ENCODE measurements at regions not wholly inside any gene's neighbourhood (a gene's known extent, or its start where the extent isn't known, plus 50 kb on each side); places are given as distances from the start of the nearest gene placed in this dataset.

DNA sequence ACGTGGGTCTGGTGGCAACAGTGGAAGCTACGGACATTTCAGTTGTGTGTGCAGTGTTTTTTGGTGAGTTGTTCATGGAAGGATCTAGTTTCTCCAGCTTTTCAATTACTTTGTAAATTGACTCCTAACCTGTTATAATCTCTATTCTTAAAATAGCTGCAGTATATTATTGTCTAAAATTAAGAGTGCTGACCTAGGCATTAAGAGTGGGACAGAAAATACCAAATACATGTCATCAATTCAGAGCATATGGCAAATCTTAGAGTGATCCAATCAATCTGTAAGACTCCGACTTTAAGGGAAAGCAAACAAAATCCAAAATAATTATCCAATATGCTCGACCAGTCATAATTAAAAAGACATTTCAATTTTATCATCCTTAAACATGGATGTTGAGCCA, 338.1 kb upstream of the PCDH9 start:
- Histone ChIP-seq H3K27me3 (replicated peaks; ENCODE audit: insufficient read depth, low read length) (no peaks in the 10 kb centered on the region), H3K27ac (ENCODE audit: low read length) (no peak overlapping the region), H3F3A (ENCODE audit: insufficient read depth, low read length) (no peaks in the 10 kb centered on the region), H2AFZ (ENCODE audit: low read length) (no peak overlapping the region), H3K9me3 (replicated peaks; ENCODE audit: insufficient read depth, low read length) (no peaks in the 10 kb centered on the region), H3K79me2 (ENCODE audit: low read length) (no peaks in the 10 kb centered on the region), H3K9ac (ENCODE audit: low read length) (no peak overlapping the region), H3K4me1 (ENCODE audit: low read length) (no peaks in the 10 kb centered on the region), H3K36me3 (replicated peaks; ENCODE audit: insufficient read depth, low read length) (no peaks in the 10 kb centered on the region), H3K4me3 (ENCODE audit: low read length) (no peak overlapping the region), H3K4me2 (ENCODE audit: low read depth, low read length) (no peak overlapping the region), H4K20me1 (ENCODE audit: insufficient read depth, low read length) (no peaks in the 10 kb centered on the region), H3K9me2 (replicated peaks; ENCODE audit: insufficient read depth, low read length) (no peaks in the 10 kb centered on the region)
- no peak for DNase-seq
- TF ChIP-seq, protein P1, sequence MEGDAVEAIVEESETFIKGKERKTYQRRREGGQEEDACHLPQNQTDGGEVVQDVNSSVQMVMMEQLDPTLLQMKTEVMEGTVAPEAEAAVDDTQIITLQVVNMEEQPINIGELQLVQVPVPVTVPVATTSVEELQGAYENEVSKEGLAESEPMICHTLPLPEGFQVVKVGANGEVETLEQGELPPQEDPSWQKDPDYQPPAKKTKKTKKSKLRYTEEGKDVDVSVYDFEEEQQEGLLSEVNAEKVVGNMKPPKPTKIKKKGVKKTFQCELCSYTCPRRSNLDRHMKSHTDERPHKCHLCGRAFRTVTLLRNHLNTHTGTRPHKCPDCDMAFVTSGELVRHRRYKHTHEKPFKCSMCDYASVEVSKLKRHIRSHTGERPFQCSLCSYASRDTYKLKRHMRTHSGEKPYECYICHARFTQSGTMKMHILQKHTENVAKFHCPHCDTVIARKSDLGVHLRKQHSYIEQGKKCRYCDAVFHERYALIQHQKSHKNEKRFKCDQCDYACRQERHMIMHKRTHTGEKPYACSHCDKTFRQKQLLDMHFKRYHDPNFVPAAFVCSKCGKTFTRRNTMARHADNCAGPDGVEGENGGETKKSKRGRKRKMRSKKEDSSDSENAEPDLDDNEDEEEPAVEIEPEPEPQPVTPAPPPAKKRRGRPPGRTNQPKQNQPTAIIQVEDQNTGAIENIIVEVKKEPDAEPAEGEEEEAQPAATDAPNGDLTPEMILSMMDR (IDR thresholded peaks at IDR 0.05; ENCODE audit: low read length) = no peak
- TF ChIP-seq EZH2phosphoT487 (IDR thresholded peaks at IDR 0.05; ENCODE audit: low read length) (no peak), EZH2 (optimal IDR thresholded peaks at IDR 0.05; ENCODE audit: low read depth, low read length) (no peak)

DNA sequence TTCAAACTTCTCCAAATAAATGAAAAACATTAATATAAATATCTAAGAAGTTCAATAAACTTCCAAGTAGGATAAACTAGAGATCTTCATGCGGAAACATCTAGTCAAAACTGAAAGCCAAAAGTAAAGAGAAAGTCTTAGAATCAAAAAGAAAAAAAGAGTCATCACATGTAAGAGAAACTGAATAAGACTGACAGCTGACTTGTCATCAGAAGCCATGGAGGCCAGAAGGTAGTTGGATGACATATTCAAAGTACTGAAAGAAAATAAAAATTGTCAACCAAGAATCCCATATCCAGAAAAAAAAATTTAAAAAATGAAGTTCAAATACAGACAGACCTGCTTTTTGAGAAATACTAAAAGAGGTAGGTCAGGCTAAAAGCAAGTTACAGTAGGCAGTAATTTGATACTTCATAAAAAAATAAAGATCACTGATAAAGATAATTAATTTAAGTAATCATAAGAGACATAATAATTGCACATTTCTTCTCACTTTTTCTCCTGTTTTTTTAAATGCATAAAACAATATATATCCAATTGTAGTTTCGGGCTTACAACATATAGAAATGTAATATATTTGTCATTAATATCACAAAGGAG, 327.6 kb upstream of the PCDH9 start:
- DNase-seq = no peak
- Histone ChIP-seq H3K4me1 (ENCODE audit: low read length) (no peaks in the 10 kb centered on the region), H4K20me1 (ENCODE audit: insufficient read depth, low read length) (no peaks in the 10 kb centered on the region), H3K9me3 (replicated peaks; ENCODE audit: insufficient read depth, low read length) (no peaks in the 10 kb centered on the region), H3F3A (ENCODE audit: insufficient read depth, low read length) (no peaks in the 10 kb centered on the region), H3K79me2 (ENCODE audit: low read length) (no peaks in the 10 kb centered on the region), H3K9me2 (replicated peaks; ENCODE audit: insufficient read depth, low read length) (no peaks in the 10 kb centered on the region), H3K9ac (ENCODE audit: low read length) (no peak overlapping the region), H3K4me3 (ENCODE audit: low read length) (no peak overlapping the region), H3K36me3 (replicated peaks; ENCODE audit: insufficient read depth, low read length) (no peaks in the 10 kb centered on the region), H3K27ac (ENCODE audit: low read length) (no peak overlapping the region), H3K4me2 (ENCODE audit: low read depth, low read length) (no peak overlapping the region), H2AFZ (ENCODE audit: low read length) (no peak overlapping the region), H3K27me3 (replicated peaks; ENCODE audit: insufficient read depth, low read length) (no peaks in the 10 kb centered on the region)
- TF ChIP-seq EZH2 (optimal IDR thresholded peaks at IDR 0.05; ENCODE audit: low read depth, low read length) = no peak

DNA sequence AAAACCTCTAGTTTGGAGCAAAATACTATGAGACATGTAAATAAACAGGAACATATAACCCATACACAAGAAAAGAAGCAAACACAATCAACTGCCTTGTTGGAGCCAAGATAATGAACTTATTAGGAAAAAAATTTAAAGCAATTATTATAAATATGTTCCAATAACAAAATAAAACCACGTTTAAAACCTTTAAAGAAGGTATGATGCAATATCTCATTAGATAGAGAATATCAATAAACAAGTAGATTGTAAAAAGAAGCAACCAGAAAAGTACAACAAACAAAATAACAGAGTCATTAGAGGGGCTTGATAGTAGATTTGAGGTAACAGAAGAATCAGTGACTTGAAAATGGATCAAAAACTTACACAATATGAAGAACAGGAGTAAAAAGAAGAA, 327.0 kb upstream of the PCDH9 start:
- no peak for TF ChIP-seq EZH2phosphoT487 (IDR thresholded peaks at IDR 0.05; ENCODE audit: low read length)
- TF ChIP-seq, protein P1 (IDR thresholded peaks at IDR 0.05; ENCODE audit: low read length) = no peak
- no peak for TF ChIP-seq EZH2 (optimal IDR thresholded peaks at IDR 0.05; ENCODE audit: low read depth, low read length)
- no peak overlapping the region for H3K9ac ChIP-seq (ENCODE audit: low read length)
- H3K4me1 ChIP-seq (ENCODE audit: low read length) = no peaks in the 10 kb centered on the region
- H3K4me3 ChIP-seq (ENCODE audit: low read length) = no peak overlapping the region
- no peaks in the 10 kb centered on the region for H4K20me1 ChIP-seq (ENCODE audit: insufficient read depth, low read length)
- no peaks in the 10 kb centered on the region for H3K79me2 ChIP-seq (ENCODE audit: low read length)
- H3F3A ChIP-seq (ENCODE audit: insufficient read depth, low read length) = no peaks in the 10 kb centered on the region
- H3K36me3 ChIP-seq (replicated peaks; ENCODE audit: insufficient read depth, low read length) = no peaks in the 10 kb centered on the region
- H2AFZ ChIP-seq (ENCODE audit: low read length) = no peak overlapping the region
- no peaks in the 10 kb centered on the region for H3K9me3 ChIP-seq (replicated peaks; ENCODE audit: insufficient read depth, low read length)
- no peaks in the 10 kb centered on the region for H3K27me3 ChIP-seq (replicated peaks; ENCODE audit: insufficient read depth, low read length)
- no peak overlapping the region for H3K27ac ChIP-seq (ENCODE audit: low read length)
- H3K4me2 ChIP-seq (ENCODE audit: low read depth, low read length) = no peak overlapping the region
- H3K9me2 ChIP-seq (replicated peaks; ENCODE audit: insufficient read depth, low read length) = no peaks in the 10 kb centered on the region
- no peak for DNase-seq

DNA sequence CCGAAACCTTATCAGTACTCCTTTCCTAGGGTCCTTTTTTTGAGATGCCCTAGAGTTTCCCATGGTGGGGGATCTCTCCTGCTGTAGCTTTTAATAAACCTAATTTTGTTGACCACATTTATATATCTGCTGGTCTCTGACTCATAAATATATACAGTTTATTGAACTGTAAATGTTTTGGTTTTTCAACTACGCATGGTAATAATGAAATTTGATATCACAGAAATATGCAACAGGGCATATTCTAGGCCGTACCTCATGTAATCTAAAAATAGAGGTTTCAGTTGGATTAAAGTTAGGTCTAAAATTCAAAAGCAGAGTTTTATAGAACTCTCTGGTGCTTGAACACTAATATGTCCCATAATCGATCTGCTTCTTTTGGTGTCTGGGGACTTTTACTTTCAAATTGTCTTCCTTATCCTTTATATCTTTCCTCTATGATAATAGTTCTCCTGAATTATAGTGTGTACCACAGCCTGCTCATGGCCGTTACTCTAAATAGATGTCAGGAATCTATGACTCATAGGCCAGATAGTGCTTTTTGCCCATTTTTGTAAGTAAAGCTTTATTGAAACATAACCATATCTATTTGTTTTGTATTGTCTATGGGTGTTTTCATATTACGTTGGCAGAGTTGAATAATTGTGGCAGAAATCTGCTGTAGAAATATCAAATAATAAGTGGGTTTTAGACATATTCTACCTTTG, 324.8 kb upstream of the PCDH9 start:
- TF ChIP-seq EZH2 (optimal IDR thresholded peaks at IDR 0.05; ENCODE audit: low read depth, low read length) (no peak), EZH2phosphoT487 (IDR thresholded peaks at IDR 0.05; ENCODE audit: low read length) (no peak)
- TF ChIP-seq, protein P1 (IDR thresholded peaks at IDR 0.05; ENCODE audit: low read length) = no peak
- Histone ChIP-seq H4K20me1 (ENCODE audit: insufficient read depth, low read length) (no peaks in the 10 kb centered on the region), H3K27ac (ENCODE audit: low read length) (no peak overlapping the region), H3K9me3 (replicated peaks; ENCODE audit: insufficient read depth, low read length) (no peaks in the 10 kb centered on the region), H3K79me2 (ENCODE audit: low read length) (no peaks in the 10 kb centered on the region), H3K27me3 (replicated peaks; ENCODE audit: insufficient read depth, low read length) (no peaks in the 10 kb centered on the region), H3K4me1 (ENCODE audit: low read length) (no peaks in the 10 kb centered on the region), H2AFZ (ENCODE audit: low read length) (no peak overlapping the region), H3K4me2 (ENCODE audit: low read depth, low read length) (no peak overlapping the region), H3K36me3 (replicated peaks; ENCODE audit: insufficient read depth, low read length) (no peaks in the 10 kb centered on the region), H3F3A (ENCODE audit: insufficient read depth, low read length) (no peaks in the 10 kb centered on the region), H3K4me3 (ENCODE audit: low read length) (no peak overlapping the region), H3K9ac (ENCODE audit: low read length) (no peak overlapping the region), H3K9me2 (replicated peaks; ENCODE audit: insufficient read depth, low read length) (no peaks in the 10 kb centered on the region)
- no peak for DNase-seq
